ENCODE measurements at regions not wholly inside any gene's neighbourhood (a gene's known extent, or its start where the extent isn't known, plus 50 kb on each side); places are given as distances from the start of the nearest gene placed in this dataset.

- TF ChIP-seq CTCF (IDR thresholded peaks at IDR 0.05) (no peak), POLR2A (IDR thresholded peaks at IDR 0.05) (no peak)
These were observed 52.9 kb upstream of the EPHB1 start for GRCh38 chr3:134742202-134742601.
